Pancreas (tissue), 10 donors: ENCODE measurements at regions not wholly inside any gene's neighbourhood (a gene's known extent, or its start where the extent isn't known, plus 50 kb on each side); places are given as distances from the start of the nearest gene placed in this dataset.
A peak's percentile ranks its signal among the peaks of the same experiment; 100 is the strongest.

Source experiments
- ATAC-seq, 4 donors: fragments of 200-7000 bp; cut with Tn5 transposase; one replicate each; pipeline versions ENCODE4 v1.8.0 to v1.9.1; 2020; ENCODE audit warnings: mild to moderate bottlenecking in 4 of 4, moderate library complexity in 4 of 4
- DNase-seq, 6 donors: peaks; one replicate each; pipeline ENCODE4 v3.0.0-alpha.2; 2020
- FAIRE-seq: peaks from 2 replicates; lab custom pipeline; 2012; peaks lifted over from hg19 to GRCh38; lab: Jason Lieb, UNC
- H3K27ac ChIP-seq, 4 donors: fragments of 200-600 bp; sonication (generic); 1 replicate in 3 of 4; 2 replicates in 1 of 4; pipeline versions ENCODE4 v1.5.0 to v1.8.0; 2020
- H3K27me3 ChIP-seq, 4 donors: fragments of 200-600 bp; one replicate each; pipeline ENCODE4 v1.8.0; 2021
- H3K36me3 ChIP-seq, 3 donors: fragments of 200-600 bp; sonication (generic) in 1 of 3; one replicate each; pipeline versions ENCODE4 v1.5.0 to v1.8.0; 2020 to 2021
- H3K4me1 ChIP-seq, 3 donors: fragments of 200-600 bp; one replicate each; pipeline ENCODE4 v1.8.0; 2021
- H3K4me3 ChIP-seq, 4 donors: fragments of 200-600 bp; sonication (generic) in 2 of 4; one replicate each; pipeline versions ENCODE4 v1.5.0 to v1.8.0; 2020 to 2021
- H3K9me3 ChIP-seq, 4 donors: fragments of 200-600 bp; one replicate each; pipeline ENCODE4 v1.8.0; 2021
- WGBS, 2 donors: extraction: QIAGEN DNeasy Blood & Tissue Kit; methylation state at CpG; one replicate each; pipeline ENCODE4 v1.1.7; 2013; 5-methylcytosine and 5-hydroxymethylcytosine counted together
- intact Hi-C, 3 donors: fragments of 100-400 bp; cut with DNase I; formaldehyde crosslinking; loops; one replicate each; pipeline versions ENCODE4 v1.11.1 to v1.14.2; 2022
- TF ChIP-seq, protein P1 (sequence below), 4 donors: fragments of 200-600 bp; sonication (generic) in 3 of 4; IDR thresholded peaks; one replicate each; pipeline versions ENCODE4 v1.5.0 to v1.8.0; 2021; ENCODE audit warnings: antibody characterized with exemption in 4 of 4
- donor health status: healthy with polysubstance abuse.
- donor health status: DM: no; HTN: no; CAD: no; lungs with moderate emphysema.
- donor health status: DM: no; HTN: no; CAD: no.
- donor health status: control.
- donor health status: control.
- donor health status: Bipolar disorder and iron deficiency.
- donor health status: DM: yes; HTN: yes; CAD: no.
- donor health status: DM: no; HTN: no; CAD: no.
- donor health status: DM: no; HTN: no; CAD: no.
- donor health status: DM: yes; HTN: yes; CAD: no.

DNA sequence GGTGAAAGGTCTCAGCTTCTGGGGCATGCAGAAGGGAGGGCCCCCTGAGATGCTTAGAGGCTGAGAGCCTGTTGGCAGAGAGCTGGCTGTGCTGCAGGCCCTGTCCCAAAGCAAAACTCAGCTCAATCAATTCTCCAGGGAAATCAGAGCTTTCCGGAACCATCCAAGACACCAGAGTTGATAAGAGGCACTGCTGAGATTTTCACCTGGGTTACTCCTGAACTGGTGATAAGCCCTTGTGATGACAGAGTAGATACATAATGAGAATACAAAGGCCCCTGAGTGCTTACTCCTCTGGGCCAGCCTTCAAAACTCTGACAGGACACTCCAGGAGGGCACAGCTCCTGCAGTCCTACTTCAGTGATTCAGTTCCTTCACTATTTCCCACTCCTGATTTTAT is 63.9 kb downstream of the ARL6IP4 start:
- no peak for DNase-seq
- Histone ChIP-seq H3K4me3 (no peak overlapping the region), H3K36me3 (no peaks in the 10 kb centered on the region), H3K27me3 (no peaks in the 10 kb centered on the region), H3K27ac (no peak overlapping the region), H3K4me1 (no peaks in the 10 kb centered on the region), H3K9me3 (no peaks in the 10 kb centered on the region)
- no peak for FAIRE-seq
- TF ChIP-seq, protein P1, sequence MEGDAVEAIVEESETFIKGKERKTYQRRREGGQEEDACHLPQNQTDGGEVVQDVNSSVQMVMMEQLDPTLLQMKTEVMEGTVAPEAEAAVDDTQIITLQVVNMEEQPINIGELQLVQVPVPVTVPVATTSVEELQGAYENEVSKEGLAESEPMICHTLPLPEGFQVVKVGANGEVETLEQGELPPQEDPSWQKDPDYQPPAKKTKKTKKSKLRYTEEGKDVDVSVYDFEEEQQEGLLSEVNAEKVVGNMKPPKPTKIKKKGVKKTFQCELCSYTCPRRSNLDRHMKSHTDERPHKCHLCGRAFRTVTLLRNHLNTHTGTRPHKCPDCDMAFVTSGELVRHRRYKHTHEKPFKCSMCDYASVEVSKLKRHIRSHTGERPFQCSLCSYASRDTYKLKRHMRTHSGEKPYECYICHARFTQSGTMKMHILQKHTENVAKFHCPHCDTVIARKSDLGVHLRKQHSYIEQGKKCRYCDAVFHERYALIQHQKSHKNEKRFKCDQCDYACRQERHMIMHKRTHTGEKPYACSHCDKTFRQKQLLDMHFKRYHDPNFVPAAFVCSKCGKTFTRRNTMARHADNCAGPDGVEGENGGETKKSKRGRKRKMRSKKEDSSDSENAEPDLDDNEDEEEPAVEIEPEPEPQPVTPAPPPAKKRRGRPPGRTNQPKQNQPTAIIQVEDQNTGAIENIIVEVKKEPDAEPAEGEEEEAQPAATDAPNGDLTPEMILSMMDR (IDR thresholded peaks at IDR 0.05) = no peak
- ATAC-seq = no peak
- 76 to 81% methylated on average over 1 of the region's 1 CpG for WGBS, 2 donors
- intact Hi-C loops = loop anchor here in 1 of 3 donors (5.0 kb wide), 1 partner anchor 193 kb away; no protein-coding TSS in a partner anchor

DNA sequence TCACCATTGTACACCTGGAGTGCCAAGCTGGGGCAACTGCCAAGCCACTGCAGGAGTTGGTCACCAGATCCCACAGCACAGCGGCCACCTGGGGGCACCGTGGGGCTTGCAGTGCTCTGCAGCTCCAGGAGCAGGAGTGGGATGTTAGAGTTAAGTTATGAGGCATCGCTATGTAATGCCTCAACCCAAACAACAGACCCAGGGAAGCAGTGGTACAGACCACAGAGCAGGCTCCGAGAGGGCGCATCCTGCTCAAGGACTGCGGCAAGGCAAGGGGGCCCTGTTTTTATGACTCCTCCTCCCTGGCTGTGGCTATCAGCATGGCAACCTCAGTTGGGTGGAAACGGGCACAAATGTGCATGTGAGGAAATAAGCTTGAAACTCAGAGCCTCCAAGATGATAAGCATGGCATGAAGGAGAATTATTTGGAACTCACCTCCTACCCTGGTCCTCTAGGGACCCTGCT is 63.1 kb downstream of the ARL6IP4 start:
- intact Hi-C loops = loop anchor here in 1 of 3 donors (5.0 kb wide), 1 partner anchor 194 kb away; no protein-coding TSS in a partner anchor
- Histone ChIP-seq H3K36me3 (no peaks in the 10 kb centered on the region), H3K9me3 (no peaks in the 10 kb centered on the region), H3K27ac (no peak overlapping the region), H3K4me1 (no peaks in the 10 kb centered on the region), H3K4me3 (no peak overlapping the region), H3K27me3 (no peaks in the 10 kb centered on the region)
- TF ChIP-seq, protein P1 (IDR thresholded peaks at IDR 0.05) = peak in 3 of 4 donors; percentile 44 to 53 (median 50)
- WGBS, 2 donors = 21 to 25% methylated on average over 7 of the region's 7 CpGs
- DNase-seq (peak; percentile 64 to 90 (median 81)), ATAC-seq (peak; percentile 88 to 99 (median 94)), FAIRE-seq (no peak)

DNA sequence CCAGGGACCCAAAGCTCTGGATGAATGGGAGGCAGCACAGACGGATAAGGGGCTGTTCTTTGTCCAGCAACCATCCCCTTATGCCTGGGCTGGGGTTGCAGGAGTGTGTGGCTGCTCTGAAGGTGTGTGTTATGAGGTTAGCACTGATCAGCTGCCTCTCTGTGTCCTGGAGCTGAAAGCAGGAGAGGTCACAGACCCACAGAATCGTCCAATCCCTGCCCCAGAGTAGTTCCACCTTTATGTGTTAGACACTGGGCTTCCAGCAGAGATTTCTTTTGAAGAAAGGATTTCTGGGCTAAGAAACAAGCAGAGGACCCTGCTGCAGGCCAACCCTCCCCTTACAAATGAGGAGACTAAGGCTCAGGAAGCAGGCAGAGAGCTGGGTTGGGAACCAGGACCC is 62.4 kb downstream of the ARL6IP4 start:
- TF ChIP-seq, protein P1 (IDR thresholded peaks at IDR 0.05) = no peak
- H3K27ac ChIP-seq = no peak overlapping the region
- H3K9me3 ChIP-seq = no peaks in the 10 kb centered on the region
- intact Hi-C loops = loop anchor here in 1 of 3 donors (5.0 kb wide), 1 partner anchor 194 kb away; no protein-coding TSS in a partner anchor
- no peaks in the 10 kb centered on the region for H3K36me3 ChIP-seq
- no peaks in the 10 kb centered on the region for H3K4me1 ChIP-seq
- no peaks in the 10 kb centered on the region for H3K27me3 ChIP-seq
- 75 to 81% methylated on average over 2 of the region's 2 CpGs for WGBS, 2 donors
- ATAC-seq (no peak), DNase-seq (peak in 1 of 6 donors; percentile 6), FAIRE-seq (no peak)
- H3K4me3 ChIP-seq = no peak overlapping the region

DNA sequence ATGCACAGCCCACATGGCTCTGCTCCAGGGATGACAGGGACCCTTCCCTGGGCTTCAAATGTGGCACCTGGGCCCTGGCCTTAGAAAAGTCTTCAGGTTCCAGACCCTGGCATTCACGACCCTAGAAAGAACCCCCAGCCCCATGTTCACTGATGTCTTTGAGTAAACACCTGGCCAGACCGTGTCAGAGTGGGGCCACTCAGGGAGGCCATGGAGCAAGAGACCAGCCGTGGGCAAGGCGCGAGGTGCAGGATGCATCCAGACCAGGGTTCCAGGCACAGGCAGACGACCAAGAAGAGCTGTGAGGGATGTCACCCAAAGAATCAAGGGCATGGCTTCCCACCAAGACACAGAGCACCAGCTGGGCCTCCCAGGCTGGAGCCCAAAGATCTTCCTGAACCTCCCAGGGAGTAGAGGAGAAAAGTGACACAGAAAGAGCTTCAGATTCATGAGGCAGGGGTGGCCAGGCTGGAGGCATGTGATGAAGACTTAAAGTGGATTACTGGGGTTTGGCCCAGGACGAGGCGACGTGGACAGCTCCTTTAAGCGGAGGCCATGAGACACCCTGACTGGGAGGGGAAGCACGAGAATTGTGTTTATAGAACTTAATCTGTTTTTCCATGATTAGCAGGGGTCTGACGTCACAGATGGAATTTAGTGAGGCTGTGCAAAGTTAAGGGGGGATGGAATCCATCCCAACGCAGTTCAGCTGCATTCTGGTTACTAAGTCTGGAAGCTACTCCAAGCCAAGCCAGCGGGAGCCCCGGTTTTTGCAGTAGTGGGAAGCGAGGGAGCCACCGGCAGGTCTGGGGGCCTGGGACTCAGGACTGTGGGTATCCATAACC is 61.6 kb downstream of the ARL6IP4 start:
- TF ChIP-seq, protein P1 (IDR thresholded peaks at IDR 0.05) = no peak
- Histone ChIP-seq H3K4me3 (no peak overlapping the region), H3K9me3 (no peaks in the 10 kb centered on the region), H3K4me1 (no peaks in the 10 kb centered on the region), H3K27me3 (no peaks in the 10 kb centered on the region), H3K27ac (no peak overlapping the region), H3K36me3 (no peaks in the 10 kb centered on the region)
- ATAC-seq = no peak
- FAIRE-seq = no peak
- peak in 1 of 6 donors; percentile 41 for DNase-seq
- intact Hi-C loops = loop anchor here in 1 of 3 donors (5.0 kb wide), 1 partner anchor 195 kb away; no protein-coding TSS in a partner anchor
- 80 to 82% methylated on average over 17 of the region's 17 CpGs for WGBS, 2 donors
